ENCODE measurements at regions not wholly inside any gene's neighbourhood (a gene's known extent, or its start where the extent isn't known, plus 50 kb on each side); places are given as distances from the start of the nearest gene placed in this dataset.

DNA sequence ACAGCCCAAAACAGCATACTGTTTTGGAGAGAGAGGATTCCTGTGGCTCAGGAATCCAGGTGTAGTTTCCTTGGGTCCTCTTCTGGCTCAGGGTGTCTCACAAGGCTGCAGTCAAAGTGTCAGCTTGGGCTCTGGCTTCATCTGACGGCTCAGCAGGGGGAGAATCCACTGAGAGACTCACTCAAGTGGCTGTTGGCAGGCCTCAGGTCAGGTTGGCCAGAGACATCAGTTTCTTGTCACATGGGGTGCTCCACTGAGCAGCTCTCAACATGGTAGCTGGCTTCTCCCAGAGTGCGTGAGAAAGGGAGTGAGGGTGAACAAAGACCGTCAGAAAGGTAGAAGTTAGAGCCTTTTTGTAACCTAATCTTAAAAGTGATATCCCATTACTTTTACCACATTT, 168.4 kb downstream of the SOCS6 start:
- Histone ChIP-seq H3K18ac (ENCODE audit: low read length) (no peak overlapping the region), H3K27ac (ENCODE audit: low read depth, low read length) (no peak overlapping the region), H2BK5ac (ENCODE audit: low read length) (no peak overlapping the region), H3K27me3 (ENCODE audit: insufficient read depth, low read length, poor library complexity) (no peaks in the 10 kb centered on the region), H3K36me3 (ENCODE audit: control insufficient read depth, insufficient read depth, low read length) (no peaks in the 10 kb centered on the region), H3K9ac (ENCODE audit: low read length) (no peak overlapping the region), H3K56ac (ENCODE audit: low read length) (no peak overlapping the region), H4K5ac (ENCODE audit: low read length) (no peak overlapping the region), H2BK15ac (replicated peaks; ENCODE audit: low read depth) (no peak overlapping the region), H3K79me2 (ENCODE audit: control insufficient read depth, insufficient read depth, low read length) (no peaks in the 10 kb centered on the region), H3K4me1 (ENCODE audit: control insufficient read depth, low read depth, low read length) (no peaks in the 10 kb centered on the region), H3K4ac (ENCODE audit: low read depth, low read length) (no peak overlapping the region), H2AK5ac (ENCODE audit: low read length) (no peak overlapping the region), H4K8ac (ENCODE audit: low read depth, low read length) (no peak overlapping the region), H3K4me2 (ENCODE audit: low read length) (no peak overlapping the region), H3K79me1 (ENCODE audit: low read length) (no peaks in the 10 kb centered on the region), H3K4me3 (ENCODE audit: low read length) (no peak overlapping the region), H3K23ac (ENCODE audit: low read length) (no peak overlapping the region), H2BK120ac (ENCODE audit: low read depth, low read length) (no peak overlapping the region)
- no CpG with 5 or more reads among the region's 3 CpGs for WGBS (ENCODE audit: extremely low coverage, insufficient coverage, low lambda C conversion rate)
- DNase-seq: no peak

DNA sequence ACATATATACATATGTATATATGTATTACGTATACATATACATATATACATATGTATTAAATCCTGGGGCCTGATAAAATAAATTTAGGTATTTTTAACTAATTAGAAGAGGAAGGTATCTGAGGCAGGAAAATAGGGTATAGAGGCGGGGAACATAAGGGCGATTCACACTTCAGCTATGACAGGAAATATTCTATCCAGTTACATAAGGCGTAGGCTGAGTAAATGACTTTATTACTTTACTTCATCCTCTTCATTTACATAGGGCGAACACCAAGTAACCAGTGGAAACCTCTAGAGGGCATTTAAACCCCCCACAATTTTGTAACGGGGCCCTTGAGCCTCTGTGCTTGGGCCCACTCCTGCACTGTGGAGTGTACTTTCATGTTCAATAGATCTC, 167.5 kb downstream of the SOCS6 start:
- no peak overlapping the region for H3K4me2 ChIP-seq (ENCODE audit: low read length)
- H3K4me1 ChIP-seq (ENCODE audit: control insufficient read depth, low read depth, low read length): no peaks in the 10 kb centered on the region
- H3K4ac ChIP-seq (ENCODE audit: low read depth, low read length): no peak overlapping the region
- WGBS (ENCODE audit: extremely low coverage, insufficient coverage, low lambda C conversion rate): no CpG with 5 or more reads among the region's 6 CpGs
- H3K9ac ChIP-seq (ENCODE audit: low read length): no peak overlapping the region
- no peak overlapping the region for H4K5ac ChIP-seq (ENCODE audit: low read length)
- H3K23ac ChIP-seq (ENCODE audit: low read length): no peak overlapping the region
- no peak overlapping the region for H2BK5ac ChIP-seq (ENCODE audit: low read length)
- H3K27me3 ChIP-seq (ENCODE audit: insufficient read depth, low read length, poor library complexity): no peaks in the 10 kb centered on the region
- no peak overlapping the region for H3K4me3 ChIP-seq (ENCODE audit: low read length)
- no peak overlapping the region for H3K27ac ChIP-seq (ENCODE audit: low read depth, low read length)
- no peak overlapping the region for H2BK120ac ChIP-seq (ENCODE audit: low read depth, low read length)
- no peaks in the 10 kb centered on the region for H3K79me1 ChIP-seq (ENCODE audit: low read length)
- no peak overlapping the region for H3K56ac ChIP-seq (ENCODE audit: low read length)
- no peaks in the 10 kb centered on the region for H3K79me2 ChIP-seq (ENCODE audit: control insufficient read depth, insufficient read depth, low read length)
- no peak for DNase-seq
- H4K8ac ChIP-seq (ENCODE audit: low read depth, low read length): no peak overlapping the region
- no peak overlapping the region for H2AK5ac ChIP-seq (ENCODE audit: low read length)
- no peak overlapping the region for H3K18ac ChIP-seq (ENCODE audit: low read length)
- no peak overlapping the region for H2BK15ac ChIP-seq (replicated peaks; ENCODE audit: low read depth)
- H3K36me3 ChIP-seq (ENCODE audit: control insufficient read depth, insufficient read depth, low read length): no peaks in the 10 kb centered on the region

- Histone ChIP-seq H4K8ac (ENCODE audit: low read depth, low read length) (no peak overlapping the region), H2AK5ac (ENCODE audit: low read length) (no peak overlapping the region), H3K36me3 (ENCODE audit: control insufficient read depth, insufficient read depth, low read length) (no peaks in the 10 kb centered on the region), H3K27me3 (ENCODE audit: insufficient read depth, low read length, poor library complexity) (no peaks in the 10 kb centered on the region), H2BK15ac (replicated peaks; ENCODE audit: low read depth) (no peak overlapping the region), H3K9ac (ENCODE audit: low read length) (no peak overlapping the region), H4K5ac (ENCODE audit: low read length) (no peak overlapping the region), H3K4me2 (ENCODE audit: low read length) (no peak overlapping the region), H3K18ac (ENCODE audit: low read length) (no peak overlapping the region), H3K23ac (ENCODE audit: low read length) (no peak overlapping the region), H3K27ac (ENCODE audit: low read depth, low read length) (no peak overlapping the region), H3K4me3 (ENCODE audit: low read length) (no peak overlapping the region), H3K79me1 (ENCODE audit: low read length) (no peaks in the 10 kb centered on the region), H2BK5ac (ENCODE audit: low read length) (no peak overlapping the region), H3K79me2 (ENCODE audit: control insufficient read depth, insufficient read depth, low read length) (no peaks in the 10 kb centered on the region), H2BK120ac (ENCODE audit: low read depth, low read length) (no peak overlapping the region), H3K4ac (ENCODE audit: low read depth, low read length) (no peak overlapping the region), H3K4me1 (ENCODE audit: control insufficient read depth, low read depth, low read length) (no peaks in the 10 kb centered on the region), H3K56ac (ENCODE audit: low read length) (no peak overlapping the region)
- no peak for DNase-seq
- no CpG with 5 or more reads among the region's 2 CpGs for WGBS (ENCODE audit: extremely low coverage, insufficient coverage, low lambda C conversion rate)
Measured at GRCh38 chr18:70455731-70456130, 166.9 kb downstream of the SOCS6 start.

DNA sequence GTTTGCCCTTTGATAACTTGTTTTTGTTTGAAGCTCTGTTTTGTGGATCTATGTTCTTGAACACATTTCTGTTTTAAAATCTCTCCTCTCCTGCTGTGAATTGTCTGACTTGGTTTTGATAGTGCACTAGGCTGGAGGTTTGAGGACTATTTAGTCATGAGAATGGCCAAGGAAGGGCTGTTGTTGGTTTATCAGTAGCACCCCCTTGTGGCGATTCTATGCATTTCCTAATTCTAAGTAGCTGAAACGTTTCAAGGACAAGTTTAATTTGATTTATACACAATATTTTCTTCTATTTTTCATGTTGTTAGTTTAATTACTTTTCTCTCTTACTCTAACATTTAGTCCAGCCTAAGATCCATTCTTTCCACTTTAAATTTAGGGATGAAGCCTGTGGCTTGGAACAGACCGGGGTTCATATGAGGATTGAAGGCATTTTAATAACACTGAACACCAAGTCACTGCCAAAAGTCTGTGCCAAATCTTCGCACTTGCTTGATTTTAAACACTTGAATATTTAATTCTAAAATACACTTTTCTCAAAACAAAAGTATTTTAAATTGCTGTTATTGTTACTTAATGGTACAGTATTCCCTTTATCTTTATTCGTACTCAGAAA, 166.0 kb downstream of the SOCS6 start:
- Histone ChIP-seq H3K4me2 (ENCODE audit: low read length) (no peak overlapping the region), H3K36me3 (ENCODE audit: control insufficient read depth, insufficient read depth, low read length) (no peaks in the 10 kb centered on the region), H3K23ac (ENCODE audit: low read length) (no peak overlapping the region), H3K27ac (ENCODE audit: low read depth, low read length) (no peak overlapping the region), H3K4me1 (ENCODE audit: control insufficient read depth, low read depth, low read length) (no peaks in the 10 kb centered on the region), H3K56ac (ENCODE audit: low read length) (no peak overlapping the region), H3K18ac (ENCODE audit: low read length) (no peak overlapping the region), H4K8ac (ENCODE audit: low read depth, low read length) (no peak overlapping the region), H3K79me1 (ENCODE audit: low read length) (no peaks in the 10 kb centered on the region), H3K9ac (ENCODE audit: low read length) (no peak overlapping the region), H3K79me2 (ENCODE audit: control insufficient read depth, insufficient read depth, low read length) (no peaks in the 10 kb centered on the region), H3K27me3 (ENCODE audit: insufficient read depth, low read length, poor library complexity) (no peaks in the 10 kb centered on the region), H3K4me3 (ENCODE audit: low read length) (no peak overlapping the region), H2BK5ac (ENCODE audit: low read length) (no peak overlapping the region), H2BK120ac (ENCODE audit: low read depth, low read length) (no peak overlapping the region), H3K4ac (ENCODE audit: low read depth, low read length) (no peak overlapping the region), H2AK5ac (ENCODE audit: low read length) (no peak overlapping the region), H4K5ac (ENCODE audit: low read length) (no peak overlapping the region), H2BK15ac (replicated peaks; ENCODE audit: low read depth) (no peak overlapping the region)
- no CpG with 5 or more reads among the region's 5 CpGs for WGBS (ENCODE audit: extremely low coverage, insufficient coverage, low lambda C conversion rate)
- peak; percentile 71 for DNase-seq

GRCh38 chr18:70453058-70453775, 164.4 kb downstream of the SOCS6 start:
- H4K5ac ChIP-seq (ENCODE audit: low read length): no peak overlapping the region
- WGBS (ENCODE audit: extremely low coverage, insufficient coverage, low lambda C conversion rate): no CpG with 5 or more reads among the region's 12 CpGs

DNA sequence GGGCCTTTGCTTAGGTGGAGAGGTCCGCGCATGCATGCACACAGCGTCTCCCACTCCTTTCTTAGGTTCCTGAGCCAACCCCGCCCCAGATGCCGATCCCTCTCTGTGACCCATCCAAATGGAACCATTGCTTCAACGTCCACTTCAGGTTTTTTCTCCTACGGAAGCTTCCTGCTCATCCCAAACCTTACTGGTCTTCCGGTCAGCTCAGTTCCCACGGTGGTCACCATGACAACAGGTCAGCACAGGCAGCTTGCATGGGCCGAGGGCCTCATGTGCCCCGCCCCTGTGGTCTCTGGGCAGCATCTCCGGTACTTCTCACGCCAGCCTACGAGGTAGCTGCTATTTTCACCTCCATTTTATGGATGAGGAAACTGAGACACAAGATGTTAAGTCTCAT, 163.7 kb downstream of the SOCS6 start:
- H3K79me1 ChIP-seq (ENCODE audit: low read length): no peaks in the 10 kb centered on the region
- no peak overlapping the region for H3K4ac ChIP-seq (ENCODE audit: low read depth, low read length)
- H4K5ac ChIP-seq (ENCODE audit: low read length): no peak overlapping the region
- H3K79me2 ChIP-seq (ENCODE audit: control insufficient read depth, insufficient read depth, low read length): no peaks in the 10 kb centered on the region
- H3K4me2 ChIP-seq (ENCODE audit: low read length): no peak overlapping the region
- H3K27me3 ChIP-seq (ENCODE audit: insufficient read depth, low read length, poor library complexity): no peaks in the 10 kb centered on the region
- no peaks in the 10 kb centered on the region for H3K36me3 ChIP-seq (ENCODE audit: control insufficient read depth, insufficient read depth, low read length)
- WGBS (ENCODE audit: extremely low coverage, insufficient coverage, low lambda C conversion rate): no CpG with 5 or more reads among the region's 14 CpGs
- no peak overlapping the region for H4K8ac ChIP-seq (ENCODE audit: low read depth, low read length)
- H3K27ac ChIP-seq (ENCODE audit: low read depth, low read length): no peak overlapping the region
- H2BK5ac ChIP-seq (ENCODE audit: low read length): no peak overlapping the region
- H3K23ac ChIP-seq (ENCODE audit: low read length): no peak overlapping the region
- no peak overlapping the region for H3K18ac ChIP-seq (ENCODE audit: low read length)
- H2AK5ac ChIP-seq (ENCODE audit: low read length): no peak overlapping the region
- no peak overlapping the region for H2BK120ac ChIP-seq (ENCODE audit: low read depth, low read length)
- H2BK15ac ChIP-seq (replicated peaks; ENCODE audit: low read depth): no peak overlapping the region
- DNase-seq: no peak
- no peak overlapping the region for H3K9ac ChIP-seq (ENCODE audit: low read length)
- H3K56ac ChIP-seq (ENCODE audit: low read length): no peak overlapping the region
- no peaks in the 10 kb centered on the region for H3K4me1 ChIP-seq (ENCODE audit: control insufficient read depth, low read depth, low read length)
- H3K4me3 ChIP-seq (ENCODE audit: low read length): no peak overlapping the region

More at GRCh38 chr18:70453058-70453775, 164.4 kb downstream of the SOCS6 start:
- no peaks in the 10 kb centered on the region for H3K79me2 ChIP-seq (ENCODE audit: control insufficient read depth, insufficient read depth, low read length)
- no peak overlapping the region for H2AK5ac ChIP-seq (ENCODE audit: low read length)
- H3K4ac ChIP-seq (ENCODE audit: low read depth, low read length): no peak overlapping the region
- H3K4me3 ChIP-seq (ENCODE audit: low read length): no peak overlapping the region
- H2BK5ac ChIP-seq (ENCODE audit: low read length): no peak overlapping the region
- H3K56ac ChIP-seq (ENCODE audit: low read length): no peak overlapping the region
- H3K23ac ChIP-seq (ENCODE audit: low read length): no peak overlapping the region
- H3K4me1 ChIP-seq (ENCODE audit: control insufficient read depth, low read depth, low read length): no peaks in the 10 kb centered on the region
- DNase-seq: peak; percentile 51
- no peak overlapping the region for H3K4me2 ChIP-seq (ENCODE audit: low read length)
- H3K18ac ChIP-seq (ENCODE audit: low read length): no peak overlapping the region
- H3K9ac ChIP-seq (ENCODE audit: low read length): no peak overlapping the region
- H3K79me1 ChIP-seq (ENCODE audit: low read length): no peaks in the 10 kb centered on the region
- H3K36me3 ChIP-seq (ENCODE audit: control insufficient read depth, insufficient read depth, low read length): no peaks in the 10 kb centered on the region
- no peaks in the 10 kb centered on the region for H3K27me3 ChIP-seq (ENCODE audit: insufficient read depth, low read length, poor library complexity)
- H3K27ac ChIP-seq (ENCODE audit: low read depth, low read length): no peak overlapping the region
- no peak overlapping the region for H2BK15ac ChIP-seq (replicated peaks; ENCODE audit: low read depth)
- no peak overlapping the region for H2BK120ac ChIP-seq (ENCODE audit: low read depth, low read length)
- H4K8ac ChIP-seq (ENCODE audit: low read depth, low read length): no peak overlapping the region
